ENCODE measurements at regions not wholly inside any gene's neighbourhood (a gene's known extent, or its start where the extent isn't known, plus 50 kb on each side); places are given as distances from the start of the nearest gene placed in this dataset. TPM values are rescaled to one million over a fixed set of nuclear protein-coding genes. Genes with fewer than 3 reads are reported as not detected.

DNA sequence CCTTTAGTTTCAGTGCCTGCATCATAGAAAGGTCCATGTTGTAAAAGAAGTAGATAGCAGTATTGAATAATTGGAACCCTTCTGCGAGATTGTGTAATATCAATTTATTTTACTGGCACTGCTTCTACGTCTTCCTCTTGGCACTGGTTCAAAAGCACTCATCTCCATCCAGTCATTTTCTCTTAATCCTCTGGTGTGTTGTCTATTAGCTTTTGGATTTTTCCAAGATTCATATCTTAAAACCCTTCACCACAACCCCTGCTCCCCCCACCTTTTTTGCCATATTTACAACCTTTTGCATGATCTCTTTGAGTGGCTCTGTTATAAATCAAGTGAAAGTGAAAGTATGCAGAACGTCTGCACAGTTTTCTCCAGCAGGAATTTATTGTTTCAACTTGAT is 76.6 kb upstream of the HSF2 start:
- TF ChIP-seq, protein P1, sequence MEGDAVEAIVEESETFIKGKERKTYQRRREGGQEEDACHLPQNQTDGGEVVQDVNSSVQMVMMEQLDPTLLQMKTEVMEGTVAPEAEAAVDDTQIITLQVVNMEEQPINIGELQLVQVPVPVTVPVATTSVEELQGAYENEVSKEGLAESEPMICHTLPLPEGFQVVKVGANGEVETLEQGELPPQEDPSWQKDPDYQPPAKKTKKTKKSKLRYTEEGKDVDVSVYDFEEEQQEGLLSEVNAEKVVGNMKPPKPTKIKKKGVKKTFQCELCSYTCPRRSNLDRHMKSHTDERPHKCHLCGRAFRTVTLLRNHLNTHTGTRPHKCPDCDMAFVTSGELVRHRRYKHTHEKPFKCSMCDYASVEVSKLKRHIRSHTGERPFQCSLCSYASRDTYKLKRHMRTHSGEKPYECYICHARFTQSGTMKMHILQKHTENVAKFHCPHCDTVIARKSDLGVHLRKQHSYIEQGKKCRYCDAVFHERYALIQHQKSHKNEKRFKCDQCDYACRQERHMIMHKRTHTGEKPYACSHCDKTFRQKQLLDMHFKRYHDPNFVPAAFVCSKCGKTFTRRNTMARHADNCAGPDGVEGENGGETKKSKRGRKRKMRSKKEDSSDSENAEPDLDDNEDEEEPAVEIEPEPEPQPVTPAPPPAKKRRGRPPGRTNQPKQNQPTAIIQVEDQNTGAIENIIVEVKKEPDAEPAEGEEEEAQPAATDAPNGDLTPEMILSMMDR (IDR thresholded peaks at IDR 0.05), result no peak
- no peak for DNase-seq (ENCODE audit: low spot score)
- peak; percentile 82 for ATAC-seq (ENCODE audit: low FRiP score)

DNA sequence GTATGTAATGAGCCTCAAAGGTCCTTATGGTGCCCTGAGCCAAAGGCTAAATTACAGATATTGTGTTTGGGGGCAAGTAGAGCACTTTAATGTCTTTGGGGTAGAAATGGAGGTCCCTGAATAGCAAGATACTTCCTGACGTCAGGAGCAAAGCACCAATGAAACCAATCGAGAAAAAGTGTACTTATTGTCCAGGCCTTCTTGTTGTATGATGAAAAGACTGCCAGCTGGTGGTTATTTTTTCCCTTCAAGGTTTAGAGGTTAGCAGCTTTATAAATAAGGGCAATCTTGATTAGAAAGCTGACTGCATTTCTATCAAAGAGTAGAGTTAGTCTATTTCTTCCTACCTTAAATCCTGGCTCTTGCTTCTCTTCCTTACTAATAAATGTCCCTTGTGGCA is 76.1 kb upstream of the HSF2 start:
- ATAC-seq (ENCODE audit: low FRiP score) (no peak), DNase-seq (ENCODE audit: low spot score) (no peak)
- TF ChIP-seq, protein P1 (IDR thresholded peaks at IDR 0.05), result no peak

DNA sequence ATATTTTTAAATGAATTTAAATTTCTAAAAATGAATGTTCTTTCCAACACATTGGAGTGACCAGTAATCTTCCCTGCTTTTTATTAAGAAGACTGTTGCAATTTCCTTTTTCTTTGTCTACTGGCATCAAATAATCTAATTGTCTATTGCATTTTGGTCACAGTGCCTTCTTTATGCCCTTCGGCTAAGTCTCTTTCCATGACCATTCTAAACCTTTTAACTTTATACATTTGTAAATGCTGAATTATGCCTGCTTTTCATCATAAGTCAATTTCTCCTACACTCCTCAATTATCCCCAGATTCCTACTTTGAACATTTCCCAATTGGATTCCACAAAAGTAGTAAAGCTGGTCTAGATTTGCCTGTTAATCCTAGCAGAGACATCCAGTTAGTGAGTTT is 69.1 kb upstream of the HSF2 start:
- DNase-seq (ENCODE audit: low spot score) (no peak), ATAC-seq (ENCODE audit: low FRiP score) (no peak)
- TF ChIP-seq, protein P1 (IDR thresholded peaks at IDR 0.05), result no peak

DNA sequence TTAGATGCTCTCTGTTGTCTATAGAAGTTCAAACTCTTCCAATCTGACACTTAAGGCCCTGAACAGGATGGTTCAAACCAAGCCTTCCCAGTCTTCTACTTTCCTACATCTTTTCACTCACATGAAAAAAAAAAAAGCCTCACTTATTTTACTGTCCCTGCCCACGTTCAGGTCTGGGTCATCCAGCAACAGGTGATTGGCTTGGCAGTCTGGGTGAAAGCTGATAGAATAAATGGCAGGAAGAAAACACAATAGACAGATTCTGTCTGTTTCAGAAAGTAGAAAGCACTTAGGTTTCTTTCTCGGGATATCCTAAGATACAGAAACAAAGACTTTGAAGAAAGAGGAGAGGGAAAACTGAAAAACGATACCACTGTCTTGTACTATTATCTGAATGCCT is 61.8 kb upstream of the HSF2 start:
- DNase-seq (ENCODE audit: low spot score), result no peak
- ATAC-seq (ENCODE audit: low FRiP score), result no peak
- TF ChIP-seq, protein P1 (IDR thresholded peaks at IDR 0.05), result no peak

DNA sequence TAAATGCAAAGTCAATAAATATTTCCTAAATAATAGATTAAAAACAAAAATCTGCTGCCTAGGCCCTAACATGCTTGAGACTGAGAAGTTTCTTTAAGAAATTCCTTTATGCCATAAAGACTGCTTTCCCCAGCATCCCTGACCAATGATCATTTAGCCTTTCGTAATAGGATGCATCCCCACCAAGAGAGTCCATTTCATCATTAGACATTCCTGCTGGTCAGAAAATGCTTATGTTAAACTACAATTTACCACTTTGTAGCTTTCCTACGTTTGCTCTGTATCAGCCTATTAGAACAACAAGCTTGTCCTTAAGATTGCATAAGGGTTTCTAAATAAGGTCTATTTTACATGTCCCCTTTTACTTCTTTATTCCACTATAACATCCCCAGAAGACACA is 59.8 kb upstream of the HSF2 start:
- TF ChIP-seq, protein P1 (IDR thresholded peaks at IDR 0.05), result no peak
- ATAC-seq (ENCODE audit: low FRiP score), result no peak
- no peak for DNase-seq (ENCODE audit: low spot score)

DNA sequence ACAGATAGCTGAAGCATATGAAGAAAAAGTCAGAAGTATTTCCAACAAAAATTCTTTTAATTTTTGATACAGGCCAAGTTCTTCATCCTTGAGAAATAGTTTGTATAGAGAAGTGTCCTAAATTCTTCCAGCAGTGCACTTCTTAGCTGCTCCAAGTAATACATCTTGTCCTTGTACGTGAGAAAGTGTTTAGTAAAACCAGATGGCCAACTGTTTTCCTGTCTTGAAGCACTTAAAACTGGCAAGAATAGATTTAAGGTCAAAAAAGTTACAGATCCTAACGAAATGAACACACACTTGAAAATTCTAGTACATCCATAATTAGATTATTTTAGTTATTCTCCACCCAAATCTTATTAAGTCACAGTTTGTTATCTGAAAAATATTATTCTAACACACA is 52.2 kb upstream of the HSF2 start:
- no peak for ATAC-seq (ENCODE audit: low FRiP score)
- no peak for DNase-seq (ENCODE audit: low spot score)
- TF ChIP-seq, protein P1 (IDR thresholded peaks at IDR 0.05), result no peak

DNA sequence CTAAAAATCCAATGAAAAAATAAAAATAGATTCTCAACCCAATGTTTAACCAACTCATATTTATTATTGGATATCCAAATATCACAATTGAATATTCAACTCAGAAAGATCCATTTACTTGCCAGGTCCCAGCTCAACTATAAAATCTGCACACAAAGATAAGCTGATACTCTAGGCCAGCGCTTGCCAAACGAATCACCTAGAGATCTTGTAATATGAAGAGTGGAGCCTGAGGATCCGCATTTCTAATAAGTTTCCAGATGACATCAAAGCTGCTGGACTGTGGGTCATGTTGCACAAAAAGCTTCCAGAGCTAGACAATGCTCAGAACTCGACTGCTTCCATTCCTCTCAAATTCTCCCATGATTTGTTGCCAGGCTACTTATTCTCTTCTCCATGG is 51.7 kb upstream of the HSF2 start:
- DNase-seq (ENCODE audit: low spot score), result no peak
- TF ChIP-seq, protein P1 (IDR thresholded peaks at IDR 0.05), result no peak
- ATAC-seq (ENCODE audit: low FRiP score), result no peak

Small RNAs in the stretch of these regions (small RNA-seq; reads per million reads assigned to genes)
- gene AL603865.2, result not detected
- not detected for gene RNU1-18P
- gene RNU2-8P, result not detected
- not detected for gene RNU4-76P

All from omental fat pad (tissue), 3 donors.